UCSD-AML1 (cell line): ENCODE measurements at regions not wholly inside any gene's neighbourhood (a gene's known extent, or its start where the extent isn't known, plus 50 kb on each side); places are given as distances from the start of the nearest gene placed in this dataset.
"Not testable (repeated sequence)": the region's sequence is repeated elsewhere in the genome, so short reads cannot be mapped to it uniquely, and the experiment has no call there.

Experiments used
- DNase-seq: peaks from one replicate; lab custom pipeline; 2025; ENCODE audit not compliant: unreplicated experiment; lab: John Stamatoyannopoulos, UW

DNA sequence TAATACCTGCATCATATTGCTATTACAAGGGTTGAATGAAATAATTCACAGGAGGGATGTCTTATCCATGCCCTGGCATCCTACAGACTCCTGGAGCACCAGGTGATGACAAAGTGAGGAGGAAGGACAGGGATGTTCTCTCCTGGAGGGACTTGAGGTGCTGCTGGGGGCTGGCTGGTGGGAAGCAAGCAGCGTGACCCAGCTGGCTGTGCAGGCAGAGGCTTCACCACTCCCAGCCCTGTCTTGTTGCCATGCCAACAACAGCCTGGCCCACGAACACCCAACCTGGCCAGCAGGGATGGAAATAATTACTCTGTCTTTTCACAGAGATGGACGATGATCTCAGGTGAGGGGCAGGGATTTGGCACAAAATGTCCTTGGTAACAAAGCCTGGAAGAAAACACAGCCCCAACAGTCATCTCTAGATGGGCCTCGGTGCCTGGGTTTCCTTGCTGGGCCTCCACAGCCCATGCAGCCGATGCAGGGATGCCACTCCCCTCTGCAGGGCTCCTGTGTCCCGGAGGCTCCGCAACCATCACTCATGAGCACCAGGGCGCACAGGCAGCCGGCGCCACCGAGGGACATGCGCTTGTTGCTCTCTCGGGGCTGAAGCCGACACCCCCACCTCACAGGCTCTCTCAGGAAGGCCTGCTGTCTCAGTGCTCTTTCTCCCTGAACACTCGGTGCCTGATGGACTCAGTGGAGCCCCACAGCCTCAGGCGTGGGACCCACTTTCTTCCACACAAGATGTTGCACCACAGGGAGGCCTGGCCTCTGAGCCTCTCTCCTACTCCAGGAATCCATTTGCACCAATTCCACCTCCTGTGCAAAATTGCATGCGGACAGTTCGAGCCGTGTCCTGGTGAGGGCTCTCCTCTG, 205.9 kb downstream of the LAT start:
- DNase-seq: not testable (repeated sequence)

DNA sequence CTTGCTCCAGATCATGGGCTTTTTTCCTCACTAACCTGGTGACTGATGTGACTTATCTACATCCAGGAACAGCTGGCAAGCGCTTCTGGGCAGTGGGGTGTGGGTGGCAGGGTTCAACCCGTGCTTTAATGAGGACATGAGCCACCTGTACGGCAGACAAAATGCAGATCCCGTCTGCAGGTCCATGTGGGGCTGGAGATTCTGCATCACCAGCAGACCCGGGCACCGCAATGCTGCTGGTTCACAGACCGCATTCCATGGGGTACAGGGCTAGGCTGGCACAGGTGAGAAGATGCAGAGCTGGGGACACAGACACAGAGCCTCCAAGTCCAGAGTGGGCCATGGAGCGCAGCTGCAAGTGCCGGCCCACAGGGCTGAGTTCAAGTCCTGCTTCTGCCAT, 204.0 kb downstream of the LAT start:
- DNase-seq: not testable (repeated sequence)

DNA sequence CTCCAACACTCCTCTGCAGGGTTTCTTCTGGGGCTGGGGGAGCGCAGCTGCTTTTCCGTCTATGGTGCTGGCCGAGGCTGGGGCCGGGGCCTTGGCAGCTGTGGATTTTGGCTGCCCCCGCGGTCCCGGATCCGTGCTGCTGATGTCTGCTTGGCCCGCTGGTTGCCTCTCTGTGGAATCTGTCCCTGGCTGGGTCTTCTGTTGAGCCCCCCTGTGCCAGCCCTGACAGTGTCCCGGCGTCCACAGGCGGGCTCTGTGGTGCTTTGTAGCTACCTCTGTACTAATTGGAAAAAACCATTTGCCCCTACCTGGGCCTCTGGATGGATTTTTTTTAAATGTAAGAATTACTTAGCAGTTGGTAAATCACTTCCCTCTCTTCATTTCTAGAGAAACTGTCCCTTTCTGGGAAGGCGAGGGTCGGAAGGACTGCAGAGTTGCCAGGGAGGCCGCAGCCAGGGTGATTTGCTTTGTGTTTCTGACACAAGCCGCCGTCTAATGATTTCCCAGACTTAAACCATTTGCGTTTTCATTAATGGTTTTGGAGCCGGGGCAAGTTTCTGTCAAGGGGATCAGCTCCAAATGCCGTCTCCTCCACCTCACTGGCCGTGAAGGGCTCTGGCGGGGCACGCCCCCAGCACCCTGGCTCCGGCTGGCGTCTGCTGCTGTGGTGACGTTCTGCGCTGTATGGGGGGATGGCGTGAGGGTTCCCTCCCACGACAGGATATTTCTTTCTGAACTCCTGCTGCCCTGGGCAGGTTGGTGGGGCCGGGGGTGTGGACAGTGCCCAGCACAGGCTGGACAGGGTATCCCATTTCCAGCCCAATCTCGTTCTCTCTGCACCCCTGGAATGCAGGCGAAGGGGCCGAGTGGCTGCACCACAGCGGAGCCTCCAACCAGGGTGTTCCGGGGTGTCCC, 201.7 kb downstream of the LAT start:
- not testable (repeated sequence) for DNase-seq

DNA sequence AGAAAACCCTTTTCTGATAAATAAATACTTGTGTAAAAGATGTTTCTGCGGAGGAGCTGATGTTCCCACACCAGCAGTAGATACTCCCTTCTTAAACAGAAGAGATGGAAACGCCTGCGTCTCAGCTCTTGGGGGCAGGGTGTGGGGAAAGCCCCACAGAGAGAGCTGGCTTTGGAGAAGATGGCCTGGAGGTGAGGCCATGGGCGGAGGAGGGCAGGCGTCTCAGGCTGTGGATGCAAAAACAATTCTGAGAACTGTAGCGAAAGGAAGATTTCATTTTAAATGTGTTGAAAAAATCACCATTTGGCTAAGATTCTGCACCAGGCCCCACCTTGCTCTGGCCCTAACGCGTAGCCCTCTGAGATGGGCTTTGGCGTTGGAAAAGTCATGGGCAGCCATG, 201.0 kb downstream of the LAT start:
- DNase-seq: not testable (repeated sequence)

DNA sequence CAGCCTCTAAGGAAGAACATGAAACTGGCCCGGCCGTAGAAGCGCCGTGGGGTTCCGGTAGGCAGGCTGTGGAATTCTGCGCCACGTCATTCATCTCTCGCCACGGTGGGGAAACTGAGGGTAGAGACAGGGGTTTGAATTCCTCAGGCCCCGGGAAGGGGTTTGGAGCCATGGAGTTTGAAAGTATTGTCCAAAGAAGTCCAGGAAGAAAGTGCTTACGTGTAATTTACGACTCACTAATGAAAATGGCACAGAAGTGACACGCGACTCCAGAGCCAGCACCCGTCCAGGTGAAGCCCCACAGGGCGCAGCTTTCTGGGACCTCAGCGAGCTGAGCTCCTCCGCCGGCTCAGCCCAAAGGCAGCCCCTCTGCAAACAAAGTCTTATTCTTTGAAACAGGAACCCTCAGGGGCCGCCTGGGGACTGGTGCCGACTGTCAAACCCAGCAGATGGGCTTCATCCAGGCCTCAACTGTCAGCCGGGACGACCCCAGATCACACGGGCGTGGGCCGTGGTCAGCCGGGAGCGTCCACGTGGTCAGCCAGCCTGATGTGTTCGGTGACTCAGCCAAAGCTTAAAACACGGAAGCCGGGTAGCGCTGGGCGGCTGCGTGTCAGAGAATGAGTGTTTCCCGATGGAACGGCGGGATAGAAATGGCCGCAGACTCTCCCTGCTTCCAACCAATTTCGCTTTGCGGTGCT, 200.0 kb downstream of the LAT start:
- not testable (repeated sequence) for DNase-seq

DNA sequence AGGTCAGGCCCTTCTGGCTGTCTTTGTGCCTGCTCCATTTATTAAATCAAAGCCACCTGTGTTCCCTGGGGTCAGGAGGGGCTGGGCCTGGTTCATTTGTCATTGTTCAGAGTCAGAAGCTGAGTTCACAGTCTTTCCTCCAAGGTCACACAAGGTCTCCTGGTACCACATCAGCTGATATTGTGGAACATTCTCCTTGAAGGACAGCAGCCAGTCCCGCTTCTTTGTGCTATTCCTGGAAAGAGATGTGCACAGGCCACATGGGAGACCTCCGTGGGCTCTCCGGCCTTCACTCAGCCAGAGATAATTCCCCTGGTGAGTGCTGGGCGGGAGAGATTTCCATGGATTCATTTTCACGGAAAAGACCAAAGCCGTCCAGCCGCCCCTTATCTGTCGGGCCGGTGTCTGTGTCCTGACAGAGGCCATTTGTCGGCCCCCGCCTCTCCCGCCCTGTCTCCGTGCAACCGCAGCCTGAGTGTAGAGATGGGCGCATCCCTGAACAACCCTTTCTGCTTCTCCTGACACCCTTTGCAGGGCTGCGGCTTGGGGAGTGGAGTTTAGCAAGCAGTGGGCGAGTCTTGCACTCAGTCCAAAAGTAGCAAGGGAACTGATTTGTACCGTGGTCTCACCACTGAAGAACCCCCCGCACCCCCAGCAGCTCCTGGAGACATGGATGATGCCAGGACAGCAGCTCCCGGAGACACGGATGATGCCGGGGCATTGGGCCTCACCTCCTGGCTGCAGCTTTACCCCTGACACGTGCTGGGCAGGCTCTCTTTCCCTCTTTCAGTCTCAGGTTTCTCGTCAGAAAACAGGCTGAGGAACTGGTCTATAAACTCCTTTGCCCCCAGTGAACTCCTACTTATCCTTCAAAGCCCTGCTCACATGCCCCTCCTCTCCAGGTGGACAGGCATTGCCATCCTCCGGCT, 198.4 kb downstream of the LAT start:
- DNase-seq: not testable (repeated sequence)

DNA sequence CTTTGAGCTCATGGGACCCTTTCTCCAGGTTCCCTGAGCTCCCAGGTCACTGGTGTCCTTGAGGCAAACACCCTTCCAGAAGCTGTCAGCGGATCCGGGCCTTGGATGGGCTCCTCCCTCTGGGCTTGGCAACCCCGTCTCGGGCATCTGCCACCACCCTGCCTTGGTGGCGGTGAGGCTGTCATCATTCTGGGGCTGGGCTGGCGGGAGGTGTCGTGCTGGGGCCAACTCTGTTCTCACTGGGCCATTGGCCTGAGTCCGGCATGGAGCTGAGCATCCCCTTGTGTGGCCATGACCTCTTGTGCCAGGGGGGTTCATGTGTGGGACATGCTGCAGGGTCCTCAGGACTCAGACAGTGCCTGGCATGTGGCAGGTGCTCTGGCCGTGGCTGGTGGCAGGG, 197.6 kb downstream of the LAT start:
- DNase-seq: no peak

DNA sequence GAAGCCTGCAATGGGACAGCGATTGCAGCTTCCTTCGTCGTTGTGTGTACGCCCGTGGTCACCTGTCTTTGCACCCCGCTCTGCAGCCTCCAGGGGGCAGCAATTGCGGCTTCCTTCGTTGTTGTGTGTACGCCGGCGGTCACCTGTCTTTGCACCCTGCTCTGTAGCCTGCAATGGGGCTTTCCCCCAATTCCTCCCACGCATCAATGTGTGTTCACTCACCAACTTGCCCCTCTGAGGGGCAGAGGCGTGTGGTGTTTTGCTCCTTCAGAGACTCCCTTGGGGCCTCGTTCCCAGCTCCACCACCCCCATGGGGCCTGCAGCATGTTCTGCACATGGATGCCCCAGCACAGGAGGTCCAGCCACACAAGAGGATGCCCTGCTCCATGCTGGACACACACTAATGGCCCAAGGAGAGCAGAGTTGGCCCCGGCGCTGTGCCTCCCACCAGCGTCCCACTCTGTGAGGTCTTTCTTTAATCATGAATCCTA, 197.1 kb downstream of the LAT start:
- DNase-seq: not testable (repeated sequence)

DNA sequence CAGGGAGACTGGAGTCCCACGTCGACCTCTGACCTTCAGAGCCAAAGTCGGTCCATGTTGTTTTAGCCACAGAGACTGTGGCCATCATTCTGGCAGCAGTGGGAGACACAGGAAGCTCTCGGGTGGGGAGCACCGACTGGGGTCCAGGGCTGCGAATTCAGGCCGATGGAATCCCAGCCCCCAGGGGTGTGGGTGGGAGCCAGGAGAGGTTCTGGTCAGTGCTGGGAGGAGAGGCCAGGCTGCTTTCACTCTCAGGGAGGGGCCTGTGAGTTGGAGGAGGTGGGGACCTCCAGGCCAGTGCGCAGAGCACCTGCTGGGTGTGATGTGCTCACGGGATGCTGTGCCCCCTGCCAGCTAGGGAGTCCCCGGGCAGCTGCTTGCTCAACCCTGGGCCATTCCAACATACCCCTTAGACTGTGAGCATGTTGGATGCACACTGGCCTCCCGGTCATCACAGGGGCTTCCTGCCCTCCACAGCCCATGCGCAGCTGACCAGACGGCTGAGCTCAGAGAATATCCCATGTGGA, 196.5 kb downstream of the LAT start:
- not testable (repeated sequence) for DNase-seq

DNA sequence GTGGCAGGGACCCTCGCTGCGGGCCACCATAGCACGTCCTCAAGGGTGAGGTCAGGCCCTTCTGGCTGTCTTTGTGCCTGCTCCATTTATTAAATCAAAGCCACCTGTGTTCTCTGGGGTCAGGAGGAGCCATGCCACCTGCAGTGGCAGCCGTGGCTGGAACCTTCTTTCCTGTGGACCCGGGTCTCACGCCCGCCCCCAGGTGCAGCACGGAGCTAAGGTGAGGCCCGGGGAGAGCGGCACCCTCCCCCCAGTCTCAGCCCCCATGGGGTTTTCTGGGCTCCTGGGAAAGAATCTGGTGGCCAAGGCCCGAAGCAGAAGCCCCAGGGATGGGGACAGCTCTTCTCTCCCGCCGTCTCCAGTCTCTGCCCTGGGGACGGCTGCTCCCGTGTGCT, 195.4 kb downstream of the LAT start:
- not testable (repeated sequence) for DNase-seq

DNA sequence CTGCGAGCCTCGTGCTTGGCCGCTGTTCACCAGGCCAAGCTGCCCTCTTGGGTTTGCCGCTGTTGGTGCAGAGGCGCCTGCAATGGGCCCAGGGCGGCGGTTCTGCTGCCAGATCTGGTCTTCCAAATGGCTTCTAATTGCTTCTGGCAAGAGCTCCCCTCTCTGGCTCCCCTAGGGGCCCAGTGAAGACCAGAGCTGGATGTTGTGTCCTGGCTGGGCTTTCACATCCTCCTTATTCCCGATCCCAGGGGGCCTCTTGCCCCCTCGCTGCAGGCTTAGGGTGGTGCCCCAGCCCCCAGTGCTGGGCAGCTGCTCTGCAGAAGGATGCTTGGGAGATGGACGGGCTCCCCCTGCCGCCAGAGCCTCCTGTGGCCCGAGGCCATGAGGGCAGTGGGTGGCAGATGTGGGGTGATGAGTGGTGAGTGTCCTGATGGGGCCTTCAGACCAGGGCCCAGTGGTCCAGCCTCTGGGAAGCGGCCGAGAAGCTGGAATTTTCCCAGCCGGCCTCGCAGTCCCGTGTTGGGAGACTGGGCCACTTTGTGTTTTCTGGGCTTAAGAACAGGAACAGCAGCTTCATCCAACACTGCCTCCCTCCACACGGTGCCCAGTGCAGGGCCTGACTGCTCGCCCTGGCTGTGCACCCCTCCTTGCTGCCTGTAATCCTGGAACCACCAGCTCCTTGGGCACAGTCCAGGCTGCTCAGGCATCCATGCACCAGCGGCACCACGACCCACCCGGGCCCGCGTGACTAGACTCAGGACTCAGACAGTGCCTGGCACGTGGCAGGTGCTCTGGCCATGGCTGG, 194.8 kb downstream of the LAT start:
- DNase-seq: not testable (repeated sequence)

DNA sequence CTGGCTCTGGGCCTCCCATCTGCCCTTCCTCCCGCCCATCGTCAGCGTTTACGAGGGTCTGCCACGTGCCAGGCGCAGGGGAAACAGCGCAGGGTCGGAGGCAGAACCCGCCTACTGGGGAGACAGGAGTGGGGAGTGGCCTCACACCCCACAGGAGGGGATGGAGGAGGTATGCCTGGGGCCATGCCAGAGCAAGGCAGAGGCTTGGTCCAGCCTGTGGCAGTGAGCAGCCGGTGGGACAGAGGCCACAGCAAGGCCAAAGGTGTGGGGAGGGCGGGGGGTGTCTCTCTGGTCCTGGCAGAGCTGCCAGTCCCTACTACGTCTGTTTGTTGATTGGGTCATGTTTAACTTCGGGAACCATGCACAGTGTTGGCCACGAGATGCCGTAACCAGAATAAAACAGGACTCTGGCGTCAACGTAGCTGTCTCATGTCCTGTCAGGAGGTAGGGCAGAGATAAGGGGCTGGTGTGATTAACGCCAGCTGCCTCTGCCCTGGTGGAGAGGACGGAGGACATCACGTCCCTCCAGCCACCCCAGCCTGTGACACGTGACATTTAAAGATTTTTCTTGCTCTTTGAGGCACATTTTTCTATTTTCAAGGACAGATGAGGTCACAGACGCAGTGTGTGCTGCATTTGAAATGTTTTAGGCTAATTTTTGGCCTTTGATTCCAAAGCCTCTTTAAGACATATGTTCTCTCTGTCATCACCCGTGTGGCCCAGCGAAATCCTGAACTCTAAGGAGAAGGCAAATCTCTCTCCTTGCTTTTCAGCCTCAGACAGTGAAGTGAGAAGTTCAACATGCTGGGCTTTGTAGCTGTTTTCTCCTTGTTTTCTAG, 193.3 kb downstream of the LAT start:
- DNase-seq: not testable (repeated sequence)

DNA sequence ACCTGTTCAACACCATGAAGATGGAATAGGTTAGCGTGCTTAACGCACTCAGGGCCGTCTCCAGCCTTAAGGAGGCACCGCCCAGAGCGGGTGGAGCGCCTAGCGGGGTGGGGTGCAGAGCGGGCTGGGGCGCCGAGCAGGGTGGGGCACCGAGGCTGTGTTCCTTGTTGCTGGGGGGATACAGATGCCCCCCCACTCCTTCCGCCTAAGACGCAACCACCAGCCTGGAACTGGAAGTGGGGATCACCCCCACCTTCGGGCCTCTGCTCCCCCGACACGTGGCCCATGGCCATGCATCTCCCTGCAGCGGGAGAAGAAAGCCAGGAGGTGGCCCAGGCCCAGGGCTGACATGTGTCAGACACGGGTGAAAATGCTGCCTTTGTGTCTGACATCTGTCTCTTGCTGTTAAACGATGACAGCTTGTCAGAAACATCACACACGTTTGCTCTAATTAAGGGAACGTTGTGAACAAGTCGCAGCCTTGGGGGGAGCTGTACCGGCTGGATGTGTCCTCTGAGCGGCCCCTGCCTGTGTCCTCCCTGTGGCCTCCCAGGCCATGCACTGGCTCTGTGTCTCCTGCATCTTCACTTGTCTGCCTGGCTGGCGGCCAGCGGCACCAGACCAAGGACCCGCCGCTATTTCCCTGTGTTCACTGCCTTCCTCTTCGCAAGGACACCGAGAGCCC, 192.5 kb downstream of the LAT start:
- DNase-seq: not testable (repeated sequence)

DNA sequence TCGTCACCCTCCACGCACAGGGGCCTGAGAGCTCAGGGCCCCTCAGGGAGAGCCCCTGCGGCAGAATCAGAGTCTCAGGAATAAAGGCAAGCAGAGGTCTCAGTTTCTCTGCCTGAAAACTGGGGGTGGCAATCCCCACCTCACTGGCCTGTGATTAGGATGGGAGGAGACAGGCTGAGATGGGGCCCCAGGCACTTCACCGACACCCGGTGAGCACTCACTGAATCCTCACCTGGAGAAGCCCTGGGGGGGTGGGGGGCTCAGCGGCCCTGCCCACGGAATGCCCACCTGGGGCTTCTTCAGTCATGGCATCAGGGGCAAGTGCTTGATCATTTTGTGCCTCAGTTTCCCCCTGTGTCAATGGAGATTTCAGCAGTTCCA, 192.0 kb downstream of the LAT start:
- DNase-seq: not testable (repeated sequence)

DNA sequence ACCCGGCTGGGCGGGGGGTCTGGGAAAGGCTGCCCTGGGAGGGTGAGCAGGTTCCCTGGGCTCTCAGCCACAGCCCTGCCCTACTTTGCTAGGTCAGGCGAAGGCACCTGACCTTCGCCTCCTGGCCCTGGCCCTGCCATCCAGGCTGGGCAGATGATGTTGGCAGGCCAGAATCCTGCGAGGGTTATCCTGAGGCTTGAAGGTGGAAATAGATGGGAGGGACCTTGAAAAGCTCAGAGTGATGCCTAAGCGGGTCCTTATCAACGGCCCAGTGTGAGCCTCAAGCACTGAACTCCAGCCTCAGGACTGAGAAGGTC, 191.3 kb downstream of the LAT start:
- DNase-seq: not testable (repeated sequence)

DNA sequence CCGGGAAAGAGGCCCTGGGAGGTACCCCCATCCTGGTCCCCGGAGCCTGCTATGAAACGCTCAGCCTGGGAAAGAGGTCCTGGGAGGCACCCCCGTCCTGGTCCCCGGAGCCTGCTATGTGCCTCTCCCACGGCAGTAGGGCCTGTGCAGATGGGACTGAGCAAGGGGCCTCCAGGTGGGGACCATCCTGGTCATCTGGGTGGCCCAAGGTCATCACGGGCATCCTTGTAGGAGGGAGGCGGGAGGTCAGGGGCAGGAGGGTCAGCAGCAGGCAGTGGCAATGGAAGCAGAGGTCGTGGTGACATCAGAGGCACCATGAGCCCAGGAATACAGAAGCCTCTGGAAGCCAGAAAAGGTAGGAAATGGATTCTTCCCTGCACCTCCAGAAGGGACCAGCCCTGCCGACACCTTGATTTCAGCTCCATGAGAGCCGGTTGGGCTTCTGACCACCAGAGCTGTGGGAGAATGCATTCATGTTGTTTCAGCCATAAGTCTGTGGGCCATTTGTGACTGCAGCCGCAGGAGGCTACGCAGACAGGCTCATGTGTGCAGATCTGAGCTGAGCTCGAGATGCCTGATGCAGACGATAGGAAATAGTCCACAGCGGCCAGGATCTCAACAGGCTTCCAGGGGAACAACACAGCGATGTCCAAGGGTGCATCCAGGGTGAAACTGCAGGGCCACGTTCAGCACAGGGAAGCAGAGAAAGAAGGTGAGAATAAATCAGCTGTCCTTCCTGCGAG, 190.7 kb downstream of the LAT start:
- DNase-seq: not testable (repeated sequence)
